ENCODE measurements at regions not wholly inside any gene's neighbourhood (a gene's known extent, or its start where the extent isn't known, plus 50 kb on each side); places are given as distances from the start of the nearest gene placed in this dataset.

- TF ChIP-seq USF2 (IDR thresholded peaks at IDR 0.05; ENCODE audit: borderline replicate concordance, low read depth, low read length) = no peak
- TF ChIP-seq, protein P1, sequence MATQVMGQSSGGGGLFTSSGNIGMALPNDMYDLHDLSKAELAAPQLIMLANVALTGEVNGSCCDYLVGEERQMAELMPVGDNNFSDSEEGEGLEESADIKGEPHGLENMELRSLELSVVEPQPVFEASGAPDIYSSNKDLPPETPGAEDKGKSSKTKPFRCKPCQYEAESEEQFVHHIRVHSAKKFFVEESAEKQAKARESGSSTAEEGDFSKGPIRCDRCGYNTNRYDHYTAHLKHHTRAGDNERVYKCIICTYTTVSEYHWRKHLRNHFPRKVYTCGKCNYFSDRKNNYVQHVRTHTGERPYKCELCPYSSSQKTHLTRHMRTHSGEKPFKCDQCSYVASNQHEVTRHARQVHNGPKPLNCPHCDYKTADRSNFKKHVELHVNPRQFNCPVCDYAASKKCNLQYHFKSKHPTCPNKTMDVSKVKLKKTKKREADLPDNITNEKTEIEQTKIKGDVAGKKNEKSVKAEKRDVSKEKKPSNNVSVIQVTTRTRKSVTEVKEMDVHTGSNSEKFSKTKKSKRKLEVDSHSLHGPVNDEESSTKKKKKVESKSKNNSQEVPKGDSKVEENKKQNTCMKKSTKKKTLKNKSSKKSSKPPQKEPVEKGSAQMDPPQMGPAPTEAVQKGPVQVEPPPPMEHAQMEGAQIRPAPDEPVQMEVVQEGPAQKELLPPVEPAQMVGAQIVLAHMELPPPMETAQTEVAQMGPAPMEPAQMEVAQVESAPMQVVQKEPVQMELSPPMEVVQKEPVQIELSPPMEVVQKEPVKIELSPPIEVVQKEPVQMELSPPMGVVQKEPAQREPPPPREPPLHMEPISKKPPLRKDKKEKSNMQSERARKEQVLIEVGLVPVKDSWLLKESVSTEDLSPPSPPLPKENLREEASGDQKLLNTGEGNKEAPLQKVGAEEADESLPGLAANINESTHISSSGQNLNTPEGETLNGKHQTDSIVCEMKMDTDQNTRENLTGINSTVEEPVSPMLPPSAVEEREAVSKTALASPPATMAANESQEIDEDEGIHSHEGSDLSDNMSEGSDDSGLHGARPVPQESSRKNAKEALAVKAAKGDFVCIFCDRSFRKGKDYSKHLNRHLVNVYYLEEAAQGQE (IDR thresholded peaks at IDR 0.05; ENCODE audit: low read depth, low read length) = no peak
- TF ChIP-seq, protein P2, sequence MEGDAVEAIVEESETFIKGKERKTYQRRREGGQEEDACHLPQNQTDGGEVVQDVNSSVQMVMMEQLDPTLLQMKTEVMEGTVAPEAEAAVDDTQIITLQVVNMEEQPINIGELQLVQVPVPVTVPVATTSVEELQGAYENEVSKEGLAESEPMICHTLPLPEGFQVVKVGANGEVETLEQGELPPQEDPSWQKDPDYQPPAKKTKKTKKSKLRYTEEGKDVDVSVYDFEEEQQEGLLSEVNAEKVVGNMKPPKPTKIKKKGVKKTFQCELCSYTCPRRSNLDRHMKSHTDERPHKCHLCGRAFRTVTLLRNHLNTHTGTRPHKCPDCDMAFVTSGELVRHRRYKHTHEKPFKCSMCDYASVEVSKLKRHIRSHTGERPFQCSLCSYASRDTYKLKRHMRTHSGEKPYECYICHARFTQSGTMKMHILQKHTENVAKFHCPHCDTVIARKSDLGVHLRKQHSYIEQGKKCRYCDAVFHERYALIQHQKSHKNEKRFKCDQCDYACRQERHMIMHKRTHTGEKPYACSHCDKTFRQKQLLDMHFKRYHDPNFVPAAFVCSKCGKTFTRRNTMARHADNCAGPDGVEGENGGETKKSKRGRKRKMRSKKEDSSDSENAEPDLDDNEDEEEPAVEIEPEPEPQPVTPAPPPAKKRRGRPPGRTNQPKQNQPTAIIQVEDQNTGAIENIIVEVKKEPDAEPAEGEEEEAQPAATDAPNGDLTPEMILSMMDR (IDR thresholded peaks at IDR 0.05) = peak; percentile 30; the same call in 1 of the 2 replicates
- TF ChIP-seq FOXJ3 (CRISPR knock-in tag; IDR thresholded peaks at IDR 0.05) = no peak
- TF ChIP-seq TCF12 (IDR thresholded peaks at IDR 0.05) = no peak
- TF ChIP-seq SIN3A (IDR thresholded peaks at IDR 0.05; ENCODE audit: borderline replicate concordance, low read depth, low read length) = no peak
- no peak for TF ChIP-seq EP300 (IDR thresholded peaks at IDR 0.05; ENCODE audit: borderline replicate concordance in 1 of 2, low read depth in 1 of 2, low read length in 1 of 2)
- TF ChIP-seq, protein P3, sequence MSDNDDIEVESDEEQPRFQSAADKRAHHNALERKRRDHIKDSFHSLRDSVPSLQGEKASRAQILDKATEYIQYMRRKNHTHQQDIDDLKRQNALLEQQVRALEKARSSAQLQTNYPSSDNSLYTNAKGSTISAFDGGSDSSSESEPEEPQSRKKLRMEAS (IDR thresholded peaks at IDR 0.05; ENCODE audit: low read depth) = no peak
- no peak for TF ChIP-seq POLR2AphosphoS5 (IDR thresholded peaks at IDR 0.05; ENCODE audit: low read depth, low read length)
Measured at GRCh38 chr3:152123457-152123856, 145.3 kb upstream of the MBNL1 start.
